ENCODE measurements at regions not wholly inside any gene's neighbourhood (a gene's known extent, or its start where the extent isn't known, plus 50 kb on each side); places are given as distances from the start of the nearest gene placed in this dataset.
A peak's percentile ranks its signal among the peaks of the same experiment; 100 is the strongest.

DNA sequence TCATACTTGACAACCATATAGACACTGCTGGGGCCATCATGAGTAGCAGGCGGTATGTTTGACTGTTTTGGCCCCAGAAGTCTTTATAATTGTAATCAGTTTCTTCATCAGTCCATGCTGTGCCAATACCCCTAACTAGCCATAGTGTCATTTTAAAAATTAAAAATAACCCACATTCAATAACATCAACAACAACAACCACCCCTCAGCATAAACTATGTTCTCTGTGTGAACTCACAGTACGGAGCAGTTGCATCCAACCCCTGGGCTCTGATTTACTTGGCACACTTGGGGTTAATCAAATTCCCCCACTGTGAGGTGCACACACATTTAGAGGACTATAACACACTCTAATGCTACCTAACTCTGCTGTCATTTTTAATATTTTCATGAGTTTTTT lies 553.7 kb downstream of the USP25 start:
- DNase-seq (ENCODE audit: low read depth in 2 of 2) = no peak
- TF ChIP-seq, protein P1, sequence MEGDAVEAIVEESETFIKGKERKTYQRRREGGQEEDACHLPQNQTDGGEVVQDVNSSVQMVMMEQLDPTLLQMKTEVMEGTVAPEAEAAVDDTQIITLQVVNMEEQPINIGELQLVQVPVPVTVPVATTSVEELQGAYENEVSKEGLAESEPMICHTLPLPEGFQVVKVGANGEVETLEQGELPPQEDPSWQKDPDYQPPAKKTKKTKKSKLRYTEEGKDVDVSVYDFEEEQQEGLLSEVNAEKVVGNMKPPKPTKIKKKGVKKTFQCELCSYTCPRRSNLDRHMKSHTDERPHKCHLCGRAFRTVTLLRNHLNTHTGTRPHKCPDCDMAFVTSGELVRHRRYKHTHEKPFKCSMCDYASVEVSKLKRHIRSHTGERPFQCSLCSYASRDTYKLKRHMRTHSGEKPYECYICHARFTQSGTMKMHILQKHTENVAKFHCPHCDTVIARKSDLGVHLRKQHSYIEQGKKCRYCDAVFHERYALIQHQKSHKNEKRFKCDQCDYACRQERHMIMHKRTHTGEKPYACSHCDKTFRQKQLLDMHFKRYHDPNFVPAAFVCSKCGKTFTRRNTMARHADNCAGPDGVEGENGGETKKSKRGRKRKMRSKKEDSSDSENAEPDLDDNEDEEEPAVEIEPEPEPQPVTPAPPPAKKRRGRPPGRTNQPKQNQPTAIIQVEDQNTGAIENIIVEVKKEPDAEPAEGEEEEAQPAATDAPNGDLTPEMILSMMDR (IDR thresholded peaks at IDR 0.05; ENCODE audit: low read depth, low read length) = no peak
- H3K4me3 ChIP-seq (replicated peaks in 1 of 2; ENCODE audit: low read depth in 2 of 2, low read length in 2 of 2) = no peak overlapping the region

DNA sequence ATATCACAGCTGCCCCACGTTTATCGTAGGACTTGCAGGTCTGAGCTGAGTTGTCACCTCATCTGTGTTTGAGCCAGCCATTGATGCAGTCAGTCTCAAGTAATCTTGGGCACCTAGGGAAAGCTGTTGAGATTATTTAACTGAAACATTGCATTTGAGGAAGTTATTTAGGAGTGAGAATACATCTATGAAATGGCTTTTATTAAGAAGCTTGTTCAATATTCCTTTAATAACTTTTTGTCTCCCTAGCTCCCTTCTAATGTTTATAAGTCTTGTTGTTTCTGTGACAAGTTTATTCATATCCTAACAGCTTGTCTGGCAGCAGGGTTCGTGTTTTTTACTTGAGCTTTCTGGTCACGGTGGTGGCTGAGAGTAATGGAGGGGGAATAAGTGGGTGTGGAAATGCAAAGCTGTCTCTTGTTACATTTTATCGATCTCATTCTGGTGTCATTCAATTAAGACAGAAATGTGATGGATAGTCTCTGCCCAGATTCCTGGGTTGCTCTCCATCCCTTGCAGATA lies 555.9 kb downstream of the USP25 start:
- no peak overlapping the region for H3K4me3 ChIP-seq (replicated peaks in 1 of 2; ENCODE audit: low read depth in 2 of 2, low read length in 2 of 2)
- DNase-seq (ENCODE audit: low read depth in 2 of 2) = no peak
- TF ChIP-seq, protein P1 (IDR thresholded peaks at IDR 0.05; ENCODE audit: low read depth, low read length) = no peak

- no peak overlapping the region for H3K4me3 ChIP-seq (replicated peaks in 1 of 2; ENCODE audit: low read depth in 2 of 2, low read length in 2 of 2)
- TF ChIP-seq, protein P1 (IDR thresholded peaks at IDR 0.05; ENCODE audit: low read depth, low read length) = no peak
- DNase-seq (ENCODE audit: low read depth in 2 of 2) = no peak
Observed at GRCh38 chr21:16287046-16287445, 557.3 kb downstream of the USP25 start.

DNA sequence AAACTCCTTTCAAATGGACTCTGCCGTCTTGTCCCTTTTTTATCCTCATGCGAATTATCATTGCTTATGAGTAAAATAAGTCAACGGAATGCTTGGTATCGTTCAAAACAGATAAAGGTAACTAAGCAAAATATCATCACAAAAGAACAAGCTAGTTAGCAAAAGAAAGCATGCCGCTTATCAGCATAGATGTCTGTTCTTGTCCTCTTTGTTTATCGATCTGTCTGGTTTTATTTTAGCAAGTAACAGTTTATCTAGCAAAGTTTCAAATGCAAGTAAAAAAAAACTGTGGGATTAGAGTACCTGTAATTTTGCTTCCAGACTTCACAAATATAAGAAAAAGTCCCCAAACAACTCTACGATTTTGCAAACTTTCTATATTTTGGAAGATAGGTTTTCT lies 561.5 kb downstream of the USP25 start:
- no peak for DNase-seq (ENCODE audit: low read depth in 2 of 2)
- TF ChIP-seq, protein P1 (IDR thresholded peaks at IDR 0.05; ENCODE audit: low read depth, low read length) = no peak

GRCh38 chr21:16294128-16294527 lies 564.3 kb downstream of the USP25 start:
- TF ChIP-seq, protein P1 (IDR thresholded peaks at IDR 0.05; ENCODE audit: low read depth, low read length) = no peak

More for the DNA sequence above, 561.5 kb downstream of the USP25 start:
- H3K4me3 ChIP-seq (replicated peaks in 1 of 2; ENCODE audit: low read depth in 2 of 2, low read length in 2 of 2) = no peak overlapping the region

GRCh38 chr21:16302851-16303282 lies 573.1 kb downstream of the USP25 start:
- DNase-seq (ENCODE audit: low read depth in 2 of 2) = peak; percentile 66 to 71
- TF ChIP-seq, protein P1 (IDR thresholded peaks at IDR 0.05; ENCODE audit: low read depth, low read length) = no peak
- H3K4me3 ChIP-seq (replicated peaks in 1 of 2; ENCODE audit: low read depth in 2 of 2, low read length in 2 of 2) = no peak overlapping the region

More at GRCh38 chr21:16294128-16294527, 564.3 kb downstream of the USP25 start:
- no peak overlapping the region for H3K4me3 ChIP-seq (replicated peaks in 1 of 2; ENCODE audit: low read depth in 2 of 2, low read length in 2 of 2)
- DNase-seq (ENCODE audit: low read depth in 2 of 2) = peak in 1 of 2 donors; percentile 16
